ENCODE measurements at regions not wholly inside any gene's neighbourhood (a gene's known extent, or its start where the extent isn't known, plus 50 kb on each side); places are given as distances from the start of the nearest gene placed in this dataset.
"Not testable (repeated sequence)": the region's sequence is repeated elsewhere in the genome, so short reads cannot be mapped to it uniquely, and the experiment has no call there.

GRCh38 chr6:97347111-97347510, 64.1 kb upstream of the MMS22L start:
- Mint-ChIP-seq H3K4me3 (no peak overlapping the region), H3K27ac (no peak overlapping the region), H3K36me3 (ENCODE audit: low read depth) (peaks cover 2% of the 10 kb centered on the region), H3K4me1 (no peaks in the 10 kb centered on the region), H3K27me3 (peaks cover 12% of the 10 kb centered on the region)
- no peak for DNase-seq
- no peak for ATAC-seq
- no peaks in the 10 kb centered on the region for H3K9me3 ChIP-seq (ENCODE audit: control insufficient read depth, low read length, poor library complexity, severe bottlenecking)

GRCh38 chr6:97361286-97361685, 78.3 kb upstream of the MMS22L start:
- H3K4me1 Mint-ChIP-seq, result peaks cover 3% of the 10 kb centered on the region
- no peak overlapping the region for H3K27ac Mint-ChIP-seq
- no peak overlapping the region for H3K4me3 Mint-ChIP-seq
- no peak for ATAC-seq
- DNase-seq, result no peak
- peaks cover 13% of the 10 kb centered on the region for H3K27me3 Mint-ChIP-seq
- no peaks in the 10 kb centered on the region for H3K9me3 ChIP-seq (ENCODE audit: control insufficient read depth, low read length, poor library complexity, severe bottlenecking)
- H3K36me3 Mint-ChIP-seq (ENCODE audit: low read depth), result peaks cover 2% of the 10 kb centered on the region

- Mint-ChIP-seq H3K4me3 (no peak overlapping the region), H3K27ac (no peak overlapping the region), H3K4me1 (no peaks in the 10 kb centered on the region), H3K36me3 (ENCODE audit: low read depth) (no peaks in the 10 kb centered on the region), H3K27me3 (peaks cover 5% of the 10 kb centered on the region)
- DNase-seq (no peak), ATAC-seq (no peak)
- H3K9me3 ChIP-seq (ENCODE audit: control insufficient read depth, low read length, poor library complexity, severe bottlenecking), result no peaks in the 10 kb centered on the region
These were observed 81.3 kb upstream of the MMS22L start for GRCh38 chr6:97364327-97364726.

GRCh38 chr6:97382071-97382470, 99.1 kb upstream of the MMS22L start:
- not testable (repeated sequence) for H3K27me3 Mint-ChIP-seq; H3K4me1 Mint-ChIP-seq; ATAC-seq; DNase-seq; H3K9me3 ChIP-seq (ENCODE audit: control insufficient read depth, low read length, poor library complexity, severe bottlenecking); H3K36me3 Mint-ChIP-seq (ENCODE audit: low read depth); H3K4me3 Mint-ChIP-seq; H3K27ac Mint-ChIP-seq

- no peak overlapping the region for H3K4me3 Mint-ChIP-seq
- no peak for ATAC-seq
- peaks cover 5% of the 10 kb centered on the region for H3K4me1 Mint-ChIP-seq
- H3K9me3 ChIP-seq (ENCODE audit: control insufficient read depth, low read length, poor library complexity, severe bottlenecking), result no peaks in the 10 kb centered on the region
- H3K27ac Mint-ChIP-seq, result no peak overlapping the region
- no peak for DNase-seq
- H3K36me3 Mint-ChIP-seq (ENCODE audit: low read depth), result peaks cover 3% of the 10 kb centered on the region
- peaks cover 37% of the 10 kb centered on the region for H3K27me3 Mint-ChIP-seq
These were observed 109.7 kb upstream of the MMS22L start for GRCh38 chr6:97392735-97393134.

- Mint-ChIP-seq H3K4me3 (no peak overlapping the region), H3K36me3 (ENCODE audit: low read depth) (peaks cover 3% of the 10 kb centered on the region), H3K27ac (no peak overlapping the region), H3K27me3 (peaks cover 38% of the 10 kb centered on the region), H3K4me1 (peaks cover 5% of the 10 kb centered on the region)
- H3K9me3 ChIP-seq (ENCODE audit: control insufficient read depth, low read length, poor library complexity, severe bottlenecking), result no peaks in the 10 kb centered on the region
- DNase-seq (peak in 2 of 3 donors; percentile 13 to 23), ATAC-seq (peak; percentile 81)
These were observed 111.2 kb upstream of the MMS22L start for GRCh38 chr6:97394160-97394748.

GRCh38 chr6:97396880-97397279, 113.9 kb upstream of the MMS22L start:
- DNase-seq, result no peak
- no peaks in the 10 kb centered on the region for H3K9me3 ChIP-seq (ENCODE audit: control insufficient read depth, low read length, poor library complexity, severe bottlenecking)
- Mint-ChIP-seq H3K4me3 (no peak overlapping the region), H3K36me3 (ENCODE audit: low read depth) (peaks cover 3% of the 10 kb centered on the region), H3K4me1 (peaks cover 5% of the 10 kb centered on the region), H3K27ac (no peak overlapping the region), H3K27me3 (peaks cover 27% of the 10 kb centered on the region)
- no peak for ATAC-seq

- Mint-ChIP-seq H3K36me3 (ENCODE audit: low read depth) (no peaks in the 10 kb centered on the region), H3K27ac (no peak overlapping the region), H3K4me3 (no peak overlapping the region), H3K4me1 (no peaks in the 10 kb centered on the region), H3K27me3 (peaks cover 15% of the 10 kb centered on the region)
- H3K9me3 ChIP-seq (ENCODE audit: control insufficient read depth, low read length, poor library complexity, severe bottlenecking), result no peaks in the 10 kb centered on the region
- DNase-seq (no peak), ATAC-seq (no peak)
These were observed 116.2 kb upstream of the MMS22L start for GRCh38 chr6:97399208-97399607.

GRCh38 chr6:97401533-97401932, 118.5 kb upstream of the MMS22L start:
- ATAC-seq, result no peak
- H3K27ac Mint-ChIP-seq, result peak overlapping the region; percentile 43
- no peak overlapping the region for H3K4me3 Mint-ChIP-seq
- H3K36me3 Mint-ChIP-seq (ENCODE audit: low read depth), result no peaks in the 10 kb centered on the region
- H3K4me1 Mint-ChIP-seq, result no peaks in the 10 kb centered on the region
- H3K27me3 Mint-ChIP-seq, result peaks cover 15% of the 10 kb centered on the region
- DNase-seq, result no peak
- H3K9me3 ChIP-seq (ENCODE audit: control insufficient read depth, low read length, poor library complexity, severe bottlenecking), result no peaks in the 10 kb centered on the region

GRCh38 chr6:97405818-97406409, 122.9 kb upstream of the MMS22L start:
- peaks cover 11% of the 10 kb centered on the region for H3K27me3 Mint-ChIP-seq
- no peaks in the 10 kb centered on the region for H3K9me3 ChIP-seq (ENCODE audit: control insufficient read depth, low read length, poor library complexity, severe bottlenecking)
- DNase-seq (no peak), ATAC-seq (no peak)
- H3K36me3 Mint-ChIP-seq (ENCODE audit: low read depth), result no peaks in the 10 kb centered on the region
- no peaks in the 10 kb centered on the region for H3K4me1 Mint-ChIP-seq
- H3K4me3 Mint-ChIP-seq, result no peak overlapping the region
- H3K27ac Mint-ChIP-seq, result no peak overlapping the region

- no peaks in the 10 kb centered on the region for H3K9me3 ChIP-seq (ENCODE audit: control insufficient read depth, low read length, poor library complexity, severe bottlenecking)
- DNase-seq (no peak), ATAC-seq (no peak)
- no peak overlapping the region for H3K4me3 Mint-ChIP-seq
- no peak overlapping the region for H3K27ac Mint-ChIP-seq
- peaks cover 7% of the 10 kb centered on the region for H3K27me3 Mint-ChIP-seq
- H3K4me1 Mint-ChIP-seq, result no peaks in the 10 kb centered on the region
- no peaks in the 10 kb centered on the region for H3K36me3 Mint-ChIP-seq (ENCODE audit: low read depth)
These were observed 123.6 kb upstream of the MMS22L start for GRCh38 chr6:97406633-97407032.

GRCh38 chr6:97411610-97412009, 128.6 kb upstream of the MMS22L start:
- peaks cover 7% of the 10 kb centered on the region for H3K27me3 Mint-ChIP-seq
- no peaks in the 10 kb centered on the region for H3K9me3 ChIP-seq (ENCODE audit: control insufficient read depth, low read length, poor library complexity, severe bottlenecking)
- no peaks in the 10 kb centered on the region for H3K36me3 Mint-ChIP-seq (ENCODE audit: low read depth)
- DNase-seq, result no peak
- no peak overlapping the region for H3K27ac Mint-ChIP-seq
- H3K4me3 Mint-ChIP-seq, result peak overlapping the region; percentile 13
- no peak for ATAC-seq
- no peaks in the 10 kb centered on the region for H3K4me1 Mint-ChIP-seq

- H3K9me3 ChIP-seq (ENCODE audit: control insufficient read depth, low read length, poor library complexity, severe bottlenecking), result no peaks in the 10 kb centered on the region
- Mint-ChIP-seq H3K36me3 (ENCODE audit: low read depth) (no peaks in the 10 kb centered on the region), H3K27me3 (peaks cover 7% of the 10 kb centered on the region), H3K4me3 (no peak overlapping the region), H3K4me1 (no peaks in the 10 kb centered on the region), H3K27ac (no peak overlapping the region)
- no peak for ATAC-seq
- DNase-seq, result no peak
These were observed 129.5 kb upstream of the MMS22L start for GRCh38 chr6:97412511-97412910.

- H3K4me1 Mint-ChIP-seq, result no peaks in the 10 kb centered on the region
- H3K27me3 Mint-ChIP-seq, result no peaks in the 10 kb centered on the region
- H3K4me3 Mint-ChIP-seq, result no peak overlapping the region
- H3K36me3 Mint-ChIP-seq (ENCODE audit: low read depth), result no peaks in the 10 kb centered on the region
- H3K9me3 ChIP-seq (ENCODE audit: control insufficient read depth, low read length, poor library complexity, severe bottlenecking), result no peaks in the 10 kb centered on the region
- no peak for ATAC-seq
- H3K27ac Mint-ChIP-seq, result no peak overlapping the region
- DNase-seq, result no peak
These were observed 139.2 kb upstream of the MMS22L start for GRCh38 chr6:97422171-97422570.

All from T-helper 17 cell (primary cell).